ENCODE measurements at regions not wholly inside any gene's neighbourhood (a gene's known extent, or its start where the extent isn't known, plus 50 kb on each side); places are given as distances from the start of the nearest gene placed in this dataset.

DNA sequence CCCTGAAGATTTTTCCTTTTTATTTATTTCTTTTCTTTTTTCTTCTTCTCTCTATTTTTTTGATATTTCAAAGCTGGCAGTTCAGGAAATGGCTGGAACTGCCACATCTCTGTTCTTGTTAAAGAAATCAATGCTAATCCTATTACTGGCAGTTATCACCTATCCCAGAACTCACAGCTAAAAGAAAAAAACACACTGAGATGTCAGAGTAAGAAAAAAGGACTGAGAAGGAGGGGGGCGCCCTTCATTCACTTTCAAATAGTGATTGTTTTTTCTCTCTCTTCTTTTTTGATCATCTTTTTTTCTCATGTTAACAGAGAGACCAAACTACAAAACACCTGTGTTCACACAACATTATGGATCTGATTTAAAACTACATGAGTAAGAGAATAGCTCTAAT is 337.1 kb downstream of the IL20RB start:
- DNase-seq (ENCODE audit: low spot score) = no peak
- intact Hi-C loops (cut with micrococcal nuclease; ENCODE audit: unreplicated experiment) (no loop called here), in situ Hi-C loops (cut with HindIII; ENCODE audit: extremely low pct_ligation_motif_present, low pct_unique_long_range_greater_than_20kb) (no loop called here)
- Histone ChIP-seq H3K27me3 (ENCODE audit: control insufficient read depth in 1 of 2, insufficient read depth in 2 of 2, low read length in 2 of 2) (no peaks in the 10 kb centered on the region), H3K9me3 (ENCODE audit: low read length) (no peaks in the 10 kb centered on the region), H3K36me3 (replicated peaks in 1 of 2; ENCODE audit: control insufficient read depth in 1 of 2, insufficient read depth in 2 of 2, low read length in 2 of 2) (no peaks in the 10 kb centered on the region), H3K9ac (ENCODE audit: insufficient read depth, low read depth, low read length) (no peak overlapping the region), H3K4me3 (replicated peaks in 1 of 3; ENCODE audit: insufficient read depth in 1 of 3, low read depth in 2 of 3, low read length in 3 of 3) (no peak overlapping the region), H2AFZ (ENCODE audit: low read length) (no peak overlapping the region), H3K4me2 (ENCODE audit: low read depth, low read length) (no peak overlapping the region), H4K20me1 (ENCODE audit: insufficient read depth, low read length) (no peaks in the 10 kb centered on the region), H3K27ac (ENCODE audit: extremely low read length, insufficient read depth, low read length) (no peak overlapping the region), H3K79me2 (ENCODE audit: insufficient read depth, low read length) (no peaks in the 10 kb centered on the region), H3K4me1 (ENCODE audit: insufficient read depth, low read length) (no peaks in the 10 kb centered on the region)
- POLR2A ChIA-PET = no interaction called here
- no peak for ATAC-seq
- no TSS peak for BruUV-seq (replicated peaks)
- FAIRE-seq = no peak
- WGBS (ENCODE audit: low lambda C conversion rate) = 4% methylated on average over 1 of the region's 1 CpG
- CTCF ChIA-PET (ENCODE audit: low intra/inter-chr PET ratio, low total read pairs) = no interaction called here
- TF ChIP-seq, protein P1, sequence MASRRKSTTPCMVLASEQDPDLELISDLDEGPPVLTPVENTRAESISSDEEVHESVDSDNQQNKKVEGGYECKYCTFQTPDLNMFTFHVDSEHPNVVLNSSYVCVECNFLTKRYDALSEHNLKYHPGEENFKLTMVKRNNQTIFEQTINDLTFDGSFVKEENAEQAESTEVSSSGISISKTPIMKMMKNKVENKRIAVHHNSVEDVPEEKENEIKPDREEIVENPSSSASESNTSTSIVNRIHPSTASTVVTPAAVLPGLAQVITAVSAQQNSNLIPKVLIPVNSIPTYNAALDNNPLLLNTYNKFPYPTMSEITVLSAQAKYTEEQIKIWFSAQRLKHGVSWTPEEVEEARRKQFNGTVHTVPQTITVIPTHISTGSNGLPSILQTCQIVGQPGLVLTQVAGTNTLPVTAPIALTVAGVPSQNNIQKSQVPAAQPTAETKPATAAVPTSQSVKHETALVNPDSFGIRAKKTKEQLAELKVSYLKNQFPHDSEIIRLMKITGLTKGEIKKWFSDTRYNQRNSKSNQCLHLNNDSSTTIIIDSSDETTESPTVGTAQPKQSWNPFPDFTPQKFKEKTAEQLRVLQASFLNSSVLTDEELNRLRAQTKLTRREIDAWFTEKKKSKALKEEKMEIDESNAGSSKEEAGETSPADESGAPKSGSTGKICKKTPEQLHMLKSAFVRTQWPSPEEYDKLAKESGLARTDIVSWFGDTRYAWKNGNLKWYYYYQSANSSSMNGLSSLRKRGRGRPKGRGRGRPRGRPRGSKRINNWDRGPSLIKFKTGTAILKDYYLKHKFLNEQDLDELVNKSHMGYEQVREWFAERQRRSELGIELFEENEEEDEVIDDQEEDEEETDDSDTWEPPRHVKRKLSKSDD (CRISPR knock-in tag; IDR thresholded peaks at IDR 0.05; ENCODE audit: low read depth) = no peak
- TF ChIP-seq, protein P2, sequence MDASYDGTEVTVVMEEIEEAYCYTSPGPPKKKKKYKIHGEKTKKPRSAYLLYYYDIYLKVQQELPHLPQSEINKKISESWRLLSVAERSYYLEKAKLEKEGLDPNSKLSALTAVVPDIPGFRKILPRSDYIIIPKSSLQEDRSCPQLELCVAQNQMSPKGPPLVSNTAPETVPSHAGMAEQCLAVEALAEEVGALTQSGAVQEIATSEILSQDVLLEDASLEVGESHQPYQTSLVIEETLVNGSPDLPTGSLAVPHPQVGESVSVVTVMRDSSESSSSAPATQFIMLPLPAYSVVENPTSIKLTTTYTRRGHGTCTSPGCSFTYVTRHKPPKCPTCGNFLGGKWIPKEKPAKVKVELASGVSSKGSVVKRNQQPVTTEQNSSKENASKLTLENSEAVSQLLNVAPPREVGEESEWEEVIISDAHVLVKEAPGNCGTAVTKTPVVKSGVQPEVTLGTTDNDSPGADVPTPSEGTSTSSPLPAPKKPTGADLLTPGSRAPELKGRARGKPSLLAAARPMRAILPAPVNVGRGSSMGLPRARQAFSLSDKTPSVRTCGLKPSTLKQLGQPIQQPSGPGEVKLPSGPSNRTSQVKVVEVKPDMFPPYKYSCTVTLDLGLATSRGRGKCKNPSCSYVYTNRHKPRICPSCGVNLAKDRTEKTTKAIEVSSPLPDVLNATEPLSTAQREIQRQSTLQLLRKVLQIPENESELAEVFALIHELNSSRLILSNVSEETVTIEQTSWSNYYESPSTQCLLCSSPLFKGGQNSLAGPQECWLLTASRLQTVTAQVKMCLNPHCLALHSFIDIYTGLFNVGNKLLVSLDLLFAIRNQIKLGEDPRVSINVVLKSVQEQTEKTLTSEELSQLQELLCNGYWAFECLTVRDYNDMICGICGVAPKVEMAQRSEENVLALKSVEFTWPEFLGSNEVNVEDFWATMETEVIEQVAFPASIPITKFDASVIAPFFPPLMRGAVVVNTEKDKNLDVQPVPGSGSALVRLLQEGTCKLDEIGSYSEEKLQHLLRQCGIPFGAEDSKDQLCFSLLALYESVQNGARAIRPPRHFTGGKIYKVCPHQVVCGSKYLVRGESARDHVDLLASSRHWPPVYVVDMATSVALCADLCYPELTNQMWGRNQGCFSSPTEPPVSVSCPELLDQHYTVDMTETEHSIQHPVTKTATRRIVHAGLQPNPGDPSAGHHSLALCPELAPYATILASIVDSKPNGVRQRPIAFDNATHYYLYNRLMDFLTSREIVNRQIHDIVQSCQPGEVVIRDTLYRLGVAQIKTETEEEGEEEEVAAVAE (CRISPR knock-in tag; IDR thresholded peaks at IDR 0.05; ENCODE audit: borderline replicate concordance) = no peak
- TF ChIP-seq AGO1 (IDR thresholded peaks at IDR 0.05; ENCODE audit: low read depth, low read length, poor library complexity, severe bottlenecking) = no peak
- TF ChIP-seq, protein P3, sequence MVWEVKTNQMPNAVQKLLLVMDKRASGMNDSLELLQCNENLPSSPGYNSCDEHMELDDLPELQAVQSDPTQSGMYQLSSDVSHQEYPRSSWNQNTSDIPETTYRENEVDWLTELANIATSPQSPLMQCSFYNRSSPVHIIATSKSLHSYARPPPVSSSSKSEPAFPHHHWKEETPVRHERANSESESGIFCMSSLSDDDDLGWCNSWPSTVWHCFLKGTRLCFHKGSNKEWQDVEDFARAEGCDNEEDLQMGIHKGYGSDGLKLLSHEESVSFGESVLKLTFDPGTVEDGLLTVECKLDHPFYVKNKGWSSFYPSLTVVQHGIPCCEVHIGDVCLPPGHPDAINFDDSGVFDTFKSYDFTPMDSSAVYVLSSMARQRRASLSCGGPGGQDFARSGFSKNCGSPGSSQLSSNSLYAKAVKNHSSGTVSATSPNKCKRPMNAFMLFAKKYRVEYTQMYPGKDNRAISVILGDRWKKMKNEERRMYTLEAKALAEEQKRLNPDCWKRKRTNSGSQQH (CRISPR knock-in tag; IDR thresholded peaks at IDR 0.05; ENCODE audit: low read depth) = no peak
- TF ChIP-seq, protein P4, sequence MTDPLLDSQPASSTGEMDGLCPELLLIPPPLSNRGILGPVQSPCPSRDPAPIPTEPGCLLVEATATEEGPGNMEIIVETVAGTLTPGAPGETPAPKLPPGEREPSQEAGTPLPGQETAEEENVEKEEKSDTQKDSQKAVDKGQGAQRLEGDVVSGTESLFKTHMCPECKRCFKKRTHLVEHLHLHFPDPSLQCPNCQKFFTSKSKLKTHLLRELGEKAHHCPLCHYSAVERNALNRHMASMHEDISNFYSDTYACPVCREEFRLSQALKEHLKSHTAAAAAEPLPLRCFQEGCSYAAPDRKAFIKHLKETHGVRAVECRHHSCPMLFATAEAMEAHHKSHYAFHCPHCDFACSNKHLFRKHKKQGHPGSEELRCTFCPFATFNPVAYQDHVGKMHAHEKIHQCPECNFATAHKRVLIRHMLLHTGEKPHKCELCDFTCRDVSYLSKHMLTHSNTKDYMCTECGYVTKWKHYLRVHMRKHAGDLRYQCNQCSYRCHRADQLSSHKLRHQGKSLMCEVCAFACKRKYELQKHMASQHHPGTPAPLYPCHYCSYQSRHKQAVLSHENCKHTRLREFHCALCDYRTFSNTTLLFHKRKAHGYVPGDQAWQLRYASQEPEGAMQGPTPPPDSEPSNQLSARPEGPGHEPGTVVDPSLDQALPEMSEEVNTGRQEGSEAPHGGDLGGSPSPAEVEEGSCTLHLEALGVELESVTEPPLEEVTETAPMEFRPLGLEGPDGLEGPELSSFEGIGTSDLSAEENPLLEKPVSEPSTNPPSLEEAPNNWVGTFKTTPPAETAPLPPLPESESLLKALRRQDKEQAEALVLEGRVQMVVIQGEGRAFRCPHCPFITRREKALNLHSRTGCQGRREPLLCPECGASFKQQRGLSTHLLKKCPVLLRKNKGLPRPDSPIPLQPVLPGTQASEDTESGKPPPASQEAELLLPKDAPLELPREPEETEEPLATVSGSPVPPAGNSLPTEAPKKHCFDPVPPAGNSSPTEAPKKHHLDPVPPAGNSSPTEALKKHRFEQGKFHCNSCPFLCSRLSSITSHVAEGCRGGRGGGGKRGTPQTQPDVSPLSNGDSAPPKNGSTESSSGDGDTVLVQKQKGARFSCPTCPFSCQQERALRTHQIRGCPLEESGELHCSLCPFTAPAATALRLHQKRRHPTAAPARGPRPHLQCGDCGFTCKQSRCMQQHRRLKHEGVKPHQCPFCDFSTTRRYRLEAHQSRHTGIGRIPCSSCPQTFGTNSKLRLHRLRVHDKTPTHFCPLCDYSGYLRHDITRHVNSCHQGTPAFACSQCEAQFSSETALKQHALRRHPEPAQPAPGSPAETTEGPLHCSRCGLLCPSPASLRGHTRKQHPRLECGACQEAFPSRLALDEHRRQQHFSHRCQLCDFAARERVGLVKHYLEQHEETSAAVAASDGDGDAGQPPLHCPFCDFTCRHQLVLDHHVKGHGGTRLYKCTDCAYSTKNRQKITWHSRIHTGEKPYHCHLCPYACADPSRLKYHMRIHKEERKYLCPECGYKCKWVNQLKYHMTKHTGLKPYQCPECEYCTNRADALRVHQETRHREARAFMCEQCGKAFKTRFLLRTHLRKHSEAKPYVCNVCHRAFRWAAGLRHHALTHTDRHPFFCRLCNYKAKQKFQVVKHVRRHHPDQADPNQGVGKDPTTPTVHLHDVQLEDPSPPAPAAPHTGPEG (CRISPR knock-in tag; IDR thresholded peaks at IDR 0.05) = no peak
- TF ChIP-seq SMAD1 (CRISPR knock-in tag; IDR thresholded peaks at IDR 0.05; ENCODE audit: borderline replicate concordance, low read depth) = no peak
- TF ChIP-seq ZNF619 (CRISPR knock-in tag; IDR thresholded peaks at IDR 0.05) = no peak
- TF ChIP-seq KDM1A (CRISPR knock-in tag; IDR thresholded peaks at IDR 0.05) = no peak

Measured in HepG2 (cell line).